Hematopoietic multipotent progenitor cell treated with erythropoietin and hydrocortisone succinate and interleukin-3 and kit ligand, for 6 days (in vitro differentiated cells): ENCODE measurements at regions not wholly inside any gene's neighbourhood (a gene's known extent, or its start where the extent isn't known, plus 50 kb on each side); places are given as distances from the start of the nearest gene placed in this dataset.
"Not testable (repeated sequence)": the region's sequence is repeated elsewhere in the genome, so short reads cannot be mapped to it uniquely, and the experiment has no call there.

Source experiments
- DNase-seq: peaks from one replicate; pipeline ENCODE4 v3.0.0-alpha.2; 2015

GRCh38 chr3:96491023-96491422 is 323.4 kb upstream of the EPHA6 start:
- DNase-seq, result no peak

GRCh38 chr3:96491868-96492267 is 322.5 kb upstream of the EPHA6 start:
- DNase-seq, result no peak

- DNase-seq, result no peak
Measured at GRCh38 chr3:96510334-96510733, 304.1 kb upstream of the EPHA6 start.

GRCh38 chr3:96537165-96537564 is 277.2 kb upstream of the EPHA6 start:
- no peak for DNase-seq

GRCh38 chr3:96538186-96538585 is 276.2 kb upstream of the EPHA6 start:
- no peak for DNase-seq

GRCh38 chr3:96548073-96548472 is 266.3 kb upstream of the EPHA6 start:
- DNase-seq, result no peak

- no peak for DNase-seq
Measured at GRCh38 chr3:96576935-96577334, 237.5 kb upstream of the EPHA6 start.

- no peak for DNase-seq
Measured at GRCh38 chr3:96584066-96584465, 230.3 kb upstream of the EPHA6 start.

- not testable (repeated sequence) for DNase-seq
Measured at GRCh38 chr3:96606865-96607264, 207.5 kb upstream of the EPHA6 start.

- DNase-seq, result no peak
Measured at GRCh38 chr3:96619475-96619874, 194.9 kb upstream of the EPHA6 start.

GRCh38 chr3:96622878-96623277 is 191.5 kb upstream of the EPHA6 start:
- no peak for DNase-seq

- no peak for DNase-seq
Measured at GRCh38 chr3:96631050-96631449, 183.3 kb upstream of the EPHA6 start.

GRCh38 chr3:96646596-96646995 is 167.8 kb upstream of the EPHA6 start:
- no peak for DNase-seq

GRCh38 chr3:96657710-96658109 is 156.7 kb upstream of the EPHA6 start:
- no peak for DNase-seq

GRCh38 chr3:96671861-96672595 is 142.4 kb upstream of the EPHA6 start:
- DNase-seq, result not testable (repeated sequence)

GRCh38 chr3:96677156-96677555 is 137.2 kb upstream of the EPHA6 start:
- no peak for DNase-seq

- no peak for DNase-seq
Measured at GRCh38 chr3:96678325-96678724, 136.1 kb upstream of the EPHA6 start.

GRCh38 chr3:96700322-96701315 is 113.8 kb upstream of the EPHA6 start:
- no peak for DNase-seq

GRCh38 chr3:96705895-96706294 is 108.5 kb upstream of the EPHA6 start:
- no peak for DNase-seq

GRCh38 chr3:96706509-96706908 is 107.9 kb upstream of the EPHA6 start:
- DNase-seq, result no peak

GRCh38 chr3:96711816-96712215 is 102.6 kb upstream of the EPHA6 start:
- DNase-seq, result no peak

GRCh38 chr3:96712792-96713191 is 101.6 kb upstream of the EPHA6 start:
- no peak for DNase-seq

GRCh38 chr3:96719921-96720320 is 94.5 kb upstream of the EPHA6 start:
- DNase-seq, result no peak

GRCh38 chr3:96731031-96731430 is 83.4 kb upstream of the EPHA6 start:
- DNase-seq, result no peak
